ENCODE measurements at regions not wholly inside any gene's neighbourhood (a gene's known extent, or its start where the extent isn't known, plus 50 kb on each side); places are given as distances from the start of the nearest gene placed in this dataset.

- intact Hi-C loops (cut with micrococcal nuclease) = no loop called here
- ATAC-seq (peak; percentile 60), DNase-seq (peak; percentile 8)
- no peak for TF ChIP-seq CTCF (IDR thresholded peaks at IDR 0.05)
- Mint-ChIP-seq H3K36me3 (ENCODE audit: low read depth) (no peaks in the 10 kb centered on the region), H3K9me3 (no peaks in the 10 kb centered on the region), H3K27me3 (peaks cover 22% of the 10 kb centered on the region), H3K4me1 (ENCODE audit: low read depth) (peaks cover 3% of the 10 kb centered on the region), H3K27ac (no peak overlapping the region), H3K4me3 (no peak overlapping the region)
- CTCF ChIA-PET = no interaction called here
- POLR2A ChIA-PET = no interaction called here
Measured at GRCh38 chr12:14111230-14111865, 129.9 kb upstream of the GRIN2B start.

- TF ChIP-seq CTCF (IDR thresholded peaks at IDR 0.05) = no peak
- intact Hi-C loops (cut with micrococcal nuclease) = no loop called here
- no peak overlapping the region for H3K4me3 Mint-ChIP-seq
- no peak for ATAC-seq
- peaks cover 6% of the 10 kb centered on the region for H3K9me3 Mint-ChIP-seq
- POLR2A ChIA-PET = no interaction called here
- H3K27me3 Mint-ChIP-seq = peaks cover 15% of the 10 kb centered on the region
- CTCF ChIA-PET = no interaction called here
- no peak for DNase-seq
- peaks cover 3% of the 10 kb centered on the region for H3K4me1 Mint-ChIP-seq (ENCODE audit: low read depth)
- no peaks in the 10 kb centered on the region for H3K36me3 Mint-ChIP-seq (ENCODE audit: low read depth)
- H3K27ac Mint-ChIP-seq = no peak overlapping the region
Measured at GRCh38 chr12:14113031-14113430, 131.6 kb upstream of the GRIN2B start.

- no peak for DNase-seq
- ChIA-PET CTCF (no interaction called here), POLR2A (no interaction called here)
- TF ChIP-seq CTCF (IDR thresholded peaks at IDR 0.05) = no peak
- Mint-ChIP-seq H3K9me3 (no peaks in the 10 kb centered on the region), H3K36me3 (ENCODE audit: low read depth) (no peaks in the 10 kb centered on the region), H3K27me3 (peaks cover 5% of the 10 kb centered on the region), H3K4me1 (ENCODE audit: low read depth) (no peaks in the 10 kb centered on the region), H3K4me3 (no peak overlapping the region), H3K27ac (no peak overlapping the region)
- ATAC-seq = no peak
- intact Hi-C loops (cut with micrococcal nuclease) = no loop called here
Measured at GRCh38 chr12:14126692-14127091, 145.3 kb upstream of the GRIN2B start.

- Mint-ChIP-seq H3K9me3 (no peaks in the 10 kb centered on the region), H3K27me3 (peaks cover 18% of the 10 kb centered on the region), H3K36me3 (ENCODE audit: low read depth) (no peaks in the 10 kb centered on the region), H3K4me1 (ENCODE audit: low read depth) (no peaks in the 10 kb centered on the region), H3K4me3 (no peak overlapping the region), H3K27ac (no peak overlapping the region)
- DNase-seq = no peak
- ATAC-seq = no peak
- intact Hi-C loops (cut with micrococcal nuclease) = no loop called here
- CTCF ChIA-PET = no interaction called here
- POLR2A ChIA-PET = no interaction called here
- no peak for TF ChIP-seq CTCF (IDR thresholded peaks at IDR 0.05)
Measured at GRCh38 chr12:14129611-14130195, 148.3 kb upstream of the GRIN2B start.

GRCh38 chr12:14135996-14136395 is 154.6 kb upstream of the GRIN2B start:
- peaks cover 21% of the 10 kb centered on the region for H3K27me3 Mint-ChIP-seq
- no peaks in the 10 kb centered on the region for H3K9me3 Mint-ChIP-seq
- H3K27ac Mint-ChIP-seq = no peak overlapping the region
- intact Hi-C loops (cut with micrococcal nuclease) = no loop called here
- TF ChIP-seq CTCF (IDR thresholded peaks at IDR 0.05) = no peak
- no peak for DNase-seq
- no peaks in the 10 kb centered on the region for H3K4me1 Mint-ChIP-seq (ENCODE audit: low read depth)
- no peaks in the 10 kb centered on the region for H3K36me3 Mint-ChIP-seq (ENCODE audit: low read depth)
- ChIA-PET POLR2A (no interaction called here), CTCF (no interaction called here)
- no peak for ATAC-seq
- no peak overlapping the region for H3K4me3 Mint-ChIP-seq

Measured in activated CD8-positive, alpha-beta T cell treated with anti-CD3 and anti-CD28 coated beads for 36 hours (primary cell).